ENCODE measurements at regions not wholly inside any gene's neighbourhood (a gene's known extent, or its start where the extent isn't known, plus 50 kb on each side); places are given as distances from the start of the nearest gene placed in this dataset.
A peak's percentile ranks its signal among the peaks of the same experiment; 100 is the strongest.

DNA sequence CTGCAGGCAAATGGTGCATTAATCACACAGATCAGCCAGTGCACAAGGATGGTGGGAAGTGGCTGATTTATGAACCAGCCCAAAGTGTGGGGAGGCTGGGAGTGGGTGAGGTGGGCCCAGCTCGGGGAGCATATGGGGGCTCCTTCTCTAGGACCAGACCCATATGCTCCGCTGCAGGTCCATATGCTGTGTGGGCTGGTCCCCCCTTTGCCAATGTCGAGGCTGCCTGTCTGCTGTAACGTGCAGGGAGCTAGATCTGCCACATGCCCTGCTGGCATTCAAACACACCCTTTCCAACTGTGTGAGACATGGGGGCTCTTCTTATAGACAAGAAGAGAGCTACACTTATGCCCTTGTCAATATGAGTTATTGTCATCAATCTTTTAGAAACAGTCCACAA is 566.3 kb downstream of the DHX35 start:
- TF ChIP-seq, protein P1, sequence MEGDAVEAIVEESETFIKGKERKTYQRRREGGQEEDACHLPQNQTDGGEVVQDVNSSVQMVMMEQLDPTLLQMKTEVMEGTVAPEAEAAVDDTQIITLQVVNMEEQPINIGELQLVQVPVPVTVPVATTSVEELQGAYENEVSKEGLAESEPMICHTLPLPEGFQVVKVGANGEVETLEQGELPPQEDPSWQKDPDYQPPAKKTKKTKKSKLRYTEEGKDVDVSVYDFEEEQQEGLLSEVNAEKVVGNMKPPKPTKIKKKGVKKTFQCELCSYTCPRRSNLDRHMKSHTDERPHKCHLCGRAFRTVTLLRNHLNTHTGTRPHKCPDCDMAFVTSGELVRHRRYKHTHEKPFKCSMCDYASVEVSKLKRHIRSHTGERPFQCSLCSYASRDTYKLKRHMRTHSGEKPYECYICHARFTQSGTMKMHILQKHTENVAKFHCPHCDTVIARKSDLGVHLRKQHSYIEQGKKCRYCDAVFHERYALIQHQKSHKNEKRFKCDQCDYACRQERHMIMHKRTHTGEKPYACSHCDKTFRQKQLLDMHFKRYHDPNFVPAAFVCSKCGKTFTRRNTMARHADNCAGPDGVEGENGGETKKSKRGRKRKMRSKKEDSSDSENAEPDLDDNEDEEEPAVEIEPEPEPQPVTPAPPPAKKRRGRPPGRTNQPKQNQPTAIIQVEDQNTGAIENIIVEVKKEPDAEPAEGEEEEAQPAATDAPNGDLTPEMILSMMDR (IDR thresholded peaks at IDR 0.05): no peak
- no peak for DNase-seq (ENCODE audit: low spot score)
- Mint-ChIP-seq H3K4me3 (ENCODE audit: unreplicated experiment) (no peak overlapping the region), H3K36me3 (ENCODE audit: low read depth) (no peaks in the 10 kb centered on the region), H3K4me1 (ENCODE audit: low read depth) (peaks cover 17% of the 10 kb centered on the region), H3K27ac (ENCODE audit: unreplicated experiment) (no peak overlapping the region), H3K27me3 (ENCODE audit: low read depth) (peaks cover 2% of the 10 kb centered on the region), H3K9me3 (ENCODE audit: low read depth) (no peaks in the 10 kb centered on the region)

DNA sequence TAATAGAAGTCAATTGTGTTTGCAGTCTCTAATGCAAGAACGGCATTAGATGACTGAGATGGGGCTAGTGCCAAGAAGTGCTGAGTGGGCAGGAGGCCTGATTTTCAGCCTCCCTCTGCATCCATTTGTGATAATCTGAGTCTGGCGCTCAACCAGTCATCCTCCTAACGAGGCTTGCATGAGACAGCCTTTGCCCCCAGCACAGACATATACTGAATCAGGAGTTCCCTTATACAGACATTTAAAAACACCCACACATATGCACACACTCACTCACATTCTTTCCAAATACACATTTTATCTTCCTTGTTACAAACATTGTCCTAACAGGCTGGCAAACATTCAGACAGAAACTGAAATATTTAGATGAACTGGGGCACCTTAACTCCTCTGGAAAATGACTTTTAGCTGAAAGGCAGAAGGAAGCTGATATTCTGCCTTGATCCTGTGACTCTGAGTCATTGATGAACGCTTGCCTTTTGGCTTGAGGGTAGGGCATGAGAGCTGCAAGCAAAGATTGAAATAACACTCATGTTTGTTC is 562.3 kb downstream of the DHX35 start:
- no peak for DNase-seq (ENCODE audit: low spot score)
- H3K4me3 Mint-ChIP-seq (ENCODE audit: unreplicated experiment): no peak overlapping the region

DNA sequence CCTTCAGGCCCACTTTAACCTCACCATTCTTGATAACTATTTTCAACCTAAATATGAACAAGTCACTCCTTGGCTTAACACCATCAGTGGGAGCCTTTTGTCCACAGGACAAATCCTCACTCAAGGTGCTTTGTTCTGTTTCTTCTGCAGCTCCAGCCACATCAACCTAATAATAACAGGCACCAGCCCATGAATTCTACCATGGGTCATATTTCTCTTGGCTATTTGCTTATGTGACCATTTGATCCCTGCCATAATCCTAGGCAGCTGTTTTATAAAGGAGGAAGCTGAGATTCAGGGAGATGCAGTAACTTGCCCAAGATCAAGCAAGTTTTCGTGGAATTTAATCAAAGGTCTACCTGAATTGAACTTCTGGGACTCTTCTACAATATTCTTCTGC is 561.3 kb downstream of the DHX35 start:
- Mint-ChIP-seq H3K36me3 (ENCODE audit: low read depth) (no peaks in the 10 kb centered on the region), H3K27ac (ENCODE audit: unreplicated experiment) (no peak overlapping the region), H3K4me3 (ENCODE audit: unreplicated experiment) (no peak overlapping the region), H3K27me3 (ENCODE audit: low read depth) (no peaks in the 10 kb centered on the region), H3K9me3 (ENCODE audit: low read depth) (no peaks in the 10 kb centered on the region), H3K4me1 (ENCODE audit: low read depth) (peaks cover 13% of the 10 kb centered on the region)
- DNase-seq (ENCODE audit: low spot score): no peak
- TF ChIP-seq, protein P1 (IDR thresholded peaks at IDR 0.05): no peak

More for the DNA sequence above, 562.3 kb downstream of the DHX35 start:
- Mint-ChIP-seq H3K4me1 (ENCODE audit: low read depth) (peaks cover 13% of the 10 kb centered on the region), H3K36me3 (ENCODE audit: low read depth) (no peaks in the 10 kb centered on the region), H3K27ac (ENCODE audit: unreplicated experiment) (peak overlapping the region; percentile 84), H3K27me3 (ENCODE audit: low read depth) (peaks cover 2% of the 10 kb centered on the region), H3K9me3 (ENCODE audit: low read depth) (no peaks in the 10 kb centered on the region)
- TF ChIP-seq, protein P1 (IDR thresholded peaks at IDR 0.05): no peak

DNA sequence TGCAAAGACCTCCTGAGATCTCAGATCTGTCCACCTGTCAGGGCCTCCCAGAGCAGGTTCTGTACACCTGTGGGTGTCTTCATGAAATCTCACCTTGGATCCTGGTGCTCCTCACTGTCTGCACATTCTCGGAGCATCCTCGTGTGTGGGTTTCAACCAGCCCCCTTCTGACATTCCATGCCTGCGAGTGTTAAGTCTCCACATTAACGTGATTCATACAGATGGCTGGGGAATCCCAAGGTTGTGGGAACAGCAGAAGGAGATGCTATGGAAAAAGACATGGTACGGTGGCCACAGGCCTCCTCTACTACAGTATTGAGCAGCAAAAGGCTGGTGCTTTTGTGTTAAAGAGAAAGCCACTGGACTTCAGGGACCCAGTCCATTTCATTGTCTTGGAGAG is 556.5 kb downstream of the DHX35 start:
- no peaks in the 10 kb centered on the region for H3K36me3 Mint-ChIP-seq (ENCODE audit: low read depth)

DNA sequence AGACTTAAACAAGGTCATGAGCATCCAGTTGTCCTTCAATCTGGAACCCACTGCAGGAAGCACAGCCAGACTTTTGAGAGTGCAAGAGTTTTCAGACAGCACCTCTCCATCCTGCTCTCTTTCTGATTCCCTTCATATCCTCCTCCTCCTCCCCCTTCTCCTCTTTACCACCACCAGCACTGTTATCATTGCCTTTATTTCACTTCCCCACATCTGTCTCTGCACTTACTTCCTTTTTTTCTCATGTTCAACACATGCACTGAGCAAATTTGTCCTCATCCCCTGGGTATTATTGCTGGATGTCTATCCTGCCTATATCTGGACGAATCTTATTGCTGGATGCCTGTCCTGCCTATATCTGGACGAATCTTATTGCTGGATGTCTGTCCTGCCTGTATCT is 554.8 kb downstream of the DHX35 start:
- Mint-ChIP-seq H3K27me3 (ENCODE audit: low read depth) (peaks cover 6% of the 10 kb centered on the region), H3K4me3 (ENCODE audit: unreplicated experiment) (no peak overlapping the region), H3K36me3 (ENCODE audit: low read depth) (no peaks in the 10 kb centered on the region), H3K27ac (ENCODE audit: unreplicated experiment) (no peak overlapping the region), H3K4me1 (ENCODE audit: low read depth) (no peaks in the 10 kb centered on the region), H3K9me3 (ENCODE audit: low read depth) (peaks cover 3% of the 10 kb centered on the region)
- DNase-seq (ENCODE audit: low spot score): no peak
- TF ChIP-seq, protein P1 (IDR thresholded peaks at IDR 0.05): no peak

More for the DNA sequence above, 556.5 kb downstream of the DHX35 start:
- peaks cover under 1% of the 10 kb centered on the region for H3K4me1 Mint-ChIP-seq (ENCODE audit: low read depth)
- peaks cover 3% of the 10 kb centered on the region for H3K9me3 Mint-ChIP-seq (ENCODE audit: low read depth)
- H3K4me3 Mint-ChIP-seq (ENCODE audit: unreplicated experiment): no peak overlapping the region
- TF ChIP-seq, protein P1 (IDR thresholded peaks at IDR 0.05): no peak
- no peak overlapping the region for H3K27ac Mint-ChIP-seq (ENCODE audit: unreplicated experiment)
- H3K27me3 Mint-ChIP-seq (ENCODE audit: low read depth): peaks cover 6% of the 10 kb centered on the region
- no peak for DNase-seq (ENCODE audit: low spot score)

Measured in chondrocyte (in vitro differentiated cells).